Endodermal cell (in vitro differentiated cells): ENCODE measurements at regions not wholly inside any gene's neighbourhood (a gene's known extent, or its start where the extent isn't known, plus 50 kb on each side); places are given as distances from the start of the nearest gene placed in this dataset.

Source experiments
- DNase-seq: peaks from one replicate; pipeline ENCODE4 v3.0.0-alpha.2; 2017
- H3K27ac ChIP-seq: 2 replicates; pipeline ENCODE4 v1.5.1; 2013; ENCODE audit warnings: mild to moderate bottlenecking, low read depth, low read length, moderate library complexity
- H3K27me3 ChIP-seq: 2 replicates; pipeline ENCODE4 v1.6.1; 2013; ENCODE audit warnings: mild to moderate bottlenecking, low read length, moderate library complexity; ENCODE audit not compliant: insufficient read depth, control insufficient read depth, poor library complexity, severe bottlenecking
- H3K36me3 ChIP-seq: 2 replicates; pipeline ENCODE4 v1.7.0; 2013; ENCODE audit warnings: mild to moderate bottlenecking, low read length, moderate library complexity; ENCODE audit not compliant: control insufficient read depth, insufficient read depth
- H3K4me1 ChIP-seq: one replicate; pipeline ENCODE4 v1.7.0; 2013; ENCODE audit warnings: low read length; ENCODE audit not compliant: control insufficient read depth, insufficient read depth
- H3K4me3 ChIP-seq: 2 replicates; pipeline ENCODE4 v1.5.1; 2013; ENCODE audit warnings: mild to moderate bottlenecking, low read length, moderate library complexity
- H3K9ac ChIP-seq: 2 replicates; pipeline ENCODE4 v1.6.1; 2013; ENCODE audit warnings: mild to moderate bottlenecking, low read length, moderate library complexity; ENCODE audit not compliant: poor library complexity, severe bottlenecking; ENCODE audit errors: extremely low read depth
- H3K9me3 ChIP-seq: 2 replicates; pipeline ENCODE4 v1.6.1; 2013; ENCODE audit warnings: mild to moderate bottlenecking, low read length, moderate library complexity; ENCODE audit not compliant: control insufficient read depth
- H3K27ac Mint-ChIP-seq: 2 replicates; pipeline ENCODE4 v1.8.0; 2020; ENCODE audit warnings: mixed read lengths
- H3K27me3 Mint-ChIP-seq: 2 replicates; pipeline ENCODE4 v1.8.0; 2021; ENCODE audit warnings: mild to moderate bottlenecking, mixed read lengths; ENCODE audit not compliant: insufficient read depth
- H3K36me3 Mint-ChIP-seq: 2 replicates; pipeline ENCODE4 v1.8.0; 2020; ENCODE audit warnings: low read depth, mixed read lengths
- H3K4me1 Mint-ChIP-seq: 2 replicates; pipeline ENCODE4 v1.8.0; 2020; ENCODE audit warnings: mixed read lengths
- H3K4me3 Mint-ChIP-seq: 2 replicates; pipeline ENCODE4 v1.8.0; 2020; ENCODE audit warnings: mild to moderate bottlenecking, moderate library complexity, mixed read lengths
- H3K9me3 Mint-ChIP-seq: 2 replicates; pipeline ENCODE4 v1.8.0; 2020; ENCODE audit warnings: mild to moderate bottlenecking, mixed read lengths
- WGBS, 2 experiments: methylation state at CpG; one replicate each; pipeline versions ENCODE4 v1.1.5 to v1.1.7; 2013; ENCODE audit warnings: missing lambda C conversion rate in 2 of 2, mixed read lengths in 1 of 2; ENCODE audit not compliant: insufficient coverage in 1 of 2, insufficient read length in 1 of 2; 5-methylcytosine and 5-hydroxymethylcytosine counted together
- TF ChIP-seq, protein P1 (sequence below): fragments of 200-600 bp; sonication (generic); conservative IDR thresholded peaks from 2 replicates; pipeline ENCODE4 v1.5.0; 2021; ENCODE audit warnings: antibody characterized with exemption, mild to moderate bottlenecking

DNA sequence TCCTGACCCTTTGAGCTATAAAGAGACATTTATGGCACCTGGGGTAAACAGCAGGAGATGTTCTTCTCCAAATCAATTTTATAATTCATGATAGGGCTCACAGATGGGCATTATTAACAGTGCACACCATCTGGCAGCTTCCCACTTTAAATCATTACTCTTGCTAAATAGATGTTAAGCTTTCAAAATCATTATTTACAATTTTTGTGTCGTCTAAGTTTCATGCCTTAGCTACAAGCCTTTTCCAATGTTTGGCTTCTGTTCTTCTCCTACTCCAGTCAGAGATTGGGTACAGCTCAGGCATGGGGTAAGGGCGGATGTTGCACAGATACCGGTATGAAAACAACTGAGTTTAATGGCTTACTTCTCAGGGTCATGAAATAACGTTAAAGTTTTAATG lies 120.9 kb upstream of the PFN2 start:
- 90 to 95% methylated on average over 3 to 4 of the region's 4 CpGs for WGBS, 2 experiments
- Mint-ChIP-seq H3K27ac (no peak overlapping the region), H3K9me3 (peaks cover 2% of the 10 kb centered on the region), H3K27me3 (peaks cover 5% of the 10 kb centered on the region), H3K4me1 (peaks cover 23% of the 10 kb centered on the region), H3K4me3 (no peak overlapping the region), H3K36me3 (no peaks in the 10 kb centered on the region)
- Histone ChIP-seq H3K9me3 (no peaks in the 10 kb centered on the region), H3K4me3 (no peak overlapping the region), H3K4me1 (peaks cover 9% of the 10 kb centered on the region), H3K9ac (no peak overlapping the region), H3K36me3 (no peaks in the 10 kb centered on the region), H3K27me3 (no peaks in the 10 kb centered on the region), H3K27ac (no peak overlapping the region)
- no peak for DNase-seq
- TF ChIP-seq, protein P1, sequence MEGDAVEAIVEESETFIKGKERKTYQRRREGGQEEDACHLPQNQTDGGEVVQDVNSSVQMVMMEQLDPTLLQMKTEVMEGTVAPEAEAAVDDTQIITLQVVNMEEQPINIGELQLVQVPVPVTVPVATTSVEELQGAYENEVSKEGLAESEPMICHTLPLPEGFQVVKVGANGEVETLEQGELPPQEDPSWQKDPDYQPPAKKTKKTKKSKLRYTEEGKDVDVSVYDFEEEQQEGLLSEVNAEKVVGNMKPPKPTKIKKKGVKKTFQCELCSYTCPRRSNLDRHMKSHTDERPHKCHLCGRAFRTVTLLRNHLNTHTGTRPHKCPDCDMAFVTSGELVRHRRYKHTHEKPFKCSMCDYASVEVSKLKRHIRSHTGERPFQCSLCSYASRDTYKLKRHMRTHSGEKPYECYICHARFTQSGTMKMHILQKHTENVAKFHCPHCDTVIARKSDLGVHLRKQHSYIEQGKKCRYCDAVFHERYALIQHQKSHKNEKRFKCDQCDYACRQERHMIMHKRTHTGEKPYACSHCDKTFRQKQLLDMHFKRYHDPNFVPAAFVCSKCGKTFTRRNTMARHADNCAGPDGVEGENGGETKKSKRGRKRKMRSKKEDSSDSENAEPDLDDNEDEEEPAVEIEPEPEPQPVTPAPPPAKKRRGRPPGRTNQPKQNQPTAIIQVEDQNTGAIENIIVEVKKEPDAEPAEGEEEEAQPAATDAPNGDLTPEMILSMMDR, result no peak

DNA sequence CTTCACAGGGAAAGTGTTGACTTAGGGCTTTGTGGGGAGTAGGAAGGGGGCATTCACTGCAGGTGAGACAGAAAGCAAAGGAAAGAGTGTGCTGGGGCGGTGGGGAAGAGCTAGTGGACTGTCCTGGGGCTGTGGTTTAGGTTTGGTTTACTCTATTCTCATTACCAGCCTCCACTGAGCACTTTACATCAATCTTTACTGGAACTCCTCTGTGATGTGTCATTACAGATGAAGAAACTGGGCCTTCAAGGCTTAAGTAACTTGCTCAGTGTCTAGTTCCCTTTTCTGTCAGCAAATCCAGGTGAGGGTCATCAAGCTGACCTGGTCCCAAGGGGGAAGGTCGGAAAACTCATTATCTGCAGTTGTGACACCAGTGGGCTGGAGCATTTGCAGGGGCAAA lies 120.2 kb upstream of the PFN2 start:
- WGBS, 2 experiments, result 77 to 100% methylated on average over 1 to 2 of the region's 2 CpGs
- Histone ChIP-seq H3K27ac (no peak overlapping the region), H3K9me3 (no peaks in the 10 kb centered on the region), H3K36me3 (no peaks in the 10 kb centered on the region), H3K4me1 (peaks cover 3% of the 10 kb centered on the region), H3K9ac (no peak overlapping the region), H3K27me3 (no peaks in the 10 kb centered on the region), H3K4me3 (no peak overlapping the region)
- DNase-seq, result no peak
- Mint-ChIP-seq H3K27me3 (peaks cover 5% of the 10 kb centered on the region), H3K27ac (no peak overlapping the region), H3K4me1 (peaks cover 16% of the 10 kb centered on the region), H3K4me3 (no peak overlapping the region), H3K36me3 (no peaks in the 10 kb centered on the region), H3K9me3 (peaks cover 2% of the 10 kb centered on the region)
- TF ChIP-seq, protein P1, result no peak

DNA sequence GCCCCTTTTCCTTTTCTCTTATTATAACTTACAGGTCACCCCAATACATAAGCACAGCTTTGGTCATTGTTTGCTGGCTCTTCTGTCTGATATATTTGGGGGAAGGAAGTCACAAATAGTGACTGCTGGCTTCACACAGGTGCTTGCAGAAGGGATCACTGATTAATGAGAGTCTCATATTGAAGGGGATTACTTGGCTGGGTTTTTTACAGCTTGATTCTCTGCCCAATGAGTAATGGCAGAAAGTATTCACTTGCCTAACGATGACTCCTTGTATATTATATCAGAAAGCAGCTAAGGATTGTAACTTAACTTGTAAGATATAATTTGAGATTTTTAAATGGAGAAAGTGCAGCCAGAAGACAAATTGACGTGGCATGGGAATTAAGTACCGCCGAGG lies 119.3 kb upstream of the PFN2 start:
- WGBS, 2 experiments, result 95 to 100% methylated on average over 4 of the region's 4 CpGs
- H3K27me3 Mint-ChIP-seq, result peaks cover 5% of the 10 kb centered on the region
- H3K36me3 Mint-ChIP-seq, result no peaks in the 10 kb centered on the region
- no peak for DNase-seq
- no peak overlapping the region for H3K27ac Mint-ChIP-seq
- Histone ChIP-seq H3K27me3 (no peaks in the 10 kb centered on the region), H3K4me3 (peak overlapping the region; percentile 17), H3K9ac (no peak overlapping the region), H3K36me3 (no peaks in the 10 kb centered on the region), H3K9me3 (no peaks in the 10 kb centered on the region), H3K27ac (no peak overlapping the region), H3K4me1 (peaks cover 3% of the 10 kb centered on the region)
- TF ChIP-seq, protein P1, result no peak
- peaks cover 14% of the 10 kb centered on the region for H3K4me1 Mint-ChIP-seq
- H3K9me3 Mint-ChIP-seq, result peaks cover 2% of the 10 kb centered on the region
- no peak overlapping the region for H3K4me3 Mint-ChIP-seq
